HEK293T (cell line): ENCODE measurements at regions not wholly inside any gene's neighbourhood (a gene's known extent, or its start where the extent isn't known, plus 50 kb on each side); places are given as distances from the start of the nearest gene placed in this dataset.

Experiments
- FOXM1 ChIP-seq: fragments of 450-650 bp; IDR thresholded peaks from 2 replicates; pipeline ENCODE4 v1.6.1; 2017; ENCODE audit warnings: mild to moderate bottlenecking, borderline replicate concordance
- HDGF ChIP-seq: fragments of 450-650 bp; IDR thresholded peaks from 2 replicates; pipeline ENCODE4 v1.6.1; 2017; ENCODE audit warnings: antibody characterized with exemption, borderline replicate concordance
- L3MBTL2 ChIP-seq: fragments of 450-650 bp; conservative IDR thresholded peaks from 2 replicates; pipeline ENCODE4 v1.6.1; 2016; ENCODE audit warnings: mild to moderate bottlenecking
- SP1 ChIP-seq: fragments of 450-650 bp; IDR thresholded peaks from 2 replicates; pipeline ENCODE4 v1.6.1; 2017
- SUZ12 ChIP-seq: fragments of 450-650 bp; IDR thresholded peaks from 2 replicates; pipeline ENCODE4 v1.6.1; 2016; ENCODE audit warnings: mild to moderate bottlenecking
- ZNF384 ChIP-seq: fragments of 450-650 bp; IDR thresholded peaks from 2 replicates; pipeline ENCODE4 v1.6.1; 2016

- TF ChIP-seq HDGF (no peak), L3MBTL2 (no peak), ZNF384 (no peak), FOXM1 (no peak), SP1 (no peak), SUZ12 (no peak)
Observed at GRCh38 chr16:54443839-54444238, 157.3 kb upstream of the IRX3 start.
